Nephron (organoid): ENCODE measurements at regions not wholly inside any gene's neighbourhood (a gene's known extent, or its start where the extent isn't known, plus 50 kb on each side); places are given as distances from the start of the nearest gene placed in this dataset.

Experiments
- H3K27ac Mint-ChIP-seq, 3 experiments: 2 replicates each; pipeline ENCODE4 v1.8.0; 2020; ENCODE audit warnings: mixed read lengths in 3 of 3, mild to moderate bottlenecking in 2 of 3, moderate library complexity in 1 of 3
- H3K27me3 Mint-ChIP-seq: 2 replicates; pipeline ENCODE4 v1.8.0; 2021; ENCODE audit warnings: low read depth, mild to moderate bottlenecking, moderate library complexity, mixed read lengths
- H3K36me3 Mint-ChIP-seq: 2 replicates; pipeline ENCODE4 v1.8.0; 2020; ENCODE audit warnings: low read depth, mixed read lengths
- H3K4me1 Mint-ChIP-seq: 2 replicates; pipeline ENCODE4 v1.8.0; 2020; ENCODE audit warnings: mixed read lengths
- H3K4me3 Mint-ChIP-seq, 3 experiments: 2 replicates each; pipeline ENCODE4 v1.8.0; 2020; ENCODE audit warnings: mild to moderate bottlenecking in 3 of 3, mixed read lengths in 3 of 3, moderate library complexity in 2 of 3
- H3K9me3 Mint-ChIP-seq: 2 replicates; pipeline ENCODE4 v1.8.0; 2020; ENCODE audit warnings: mixed read lengths
- CTCF ChIP-seq, 3 experiments: fragments of 200-600 bp; sonication (generic); IDR thresholded peaks; one replicate each; pipeline ENCODE4 v1.5.0; 2021; ENCODE audit warnings: antibody characterized with exemption in 3 of 3; ENCODE audit not compliant: unreplicated experiment in 3 of 3

- Mint-ChIP-seq H3K4me3 (no peak overlapping the region), H3K27me3 (no peaks in the 10 kb centered on the region), H3K36me3 (no peaks in the 10 kb centered on the region), H3K4me1 (no peaks in the 10 kb centered on the region), H3K27ac (no peak overlapping the region), H3K9me3 (peaks cover 14% of the 10 kb centered on the region)
- no peak for TF ChIP-seq CTCF (IDR thresholded peaks at IDR 0.05; ENCODE audit: unreplicated experiment in 3 of 3)
Measured at GRCh38 chr9:16928179-16928945, 57.9 kb upstream of the BNC2 start.

- peaks cover 17% of the 10 kb centered on the region for H3K9me3 Mint-ChIP-seq
Measured at GRCh38 chr9:16925426-16925825, 55.0 kb upstream of the BNC2 start.

GRCh38 chr9:16924311-16924915, 53.9 kb upstream of the BNC2 start:
- TF ChIP-seq CTCF (IDR thresholded peaks at IDR 0.05; ENCODE audit: unreplicated experiment in 3 of 3), result no peak
- peaks cover 23% of the 10 kb centered on the region for H3K9me3 Mint-ChIP-seq
- no peaks in the 10 kb centered on the region for H3K36me3 Mint-ChIP-seq
- no peaks in the 10 kb centered on the region for H3K4me1 Mint-ChIP-seq
- no peaks in the 10 kb centered on the region for H3K27me3 Mint-ChIP-seq
- no peak overlapping the region for H3K4me3 Mint-ChIP-seq
- H3K27ac Mint-ChIP-seq, result no peak overlapping the region

More at GRCh38 chr9:16925426-16925825, 55.0 kb upstream of the BNC2 start:
- TF ChIP-seq CTCF (IDR thresholded peaks at IDR 0.05; ENCODE audit: unreplicated experiment in 3 of 3), result no peak
- no peaks in the 10 kb centered on the region for H3K27me3 Mint-ChIP-seq
- H3K36me3 Mint-ChIP-seq, result no peaks in the 10 kb centered on the region
- H3K4me3 Mint-ChIP-seq, result no peak overlapping the region
- H3K27ac Mint-ChIP-seq, result no peak overlapping the region
- no peaks in the 10 kb centered on the region for H3K4me1 Mint-ChIP-seq

GRCh38 chr9:16921855-16922254, 51.4 kb upstream of the BNC2 start:
- TF ChIP-seq CTCF (IDR thresholded peaks at IDR 0.05; ENCODE audit: unreplicated experiment in 3 of 3), result no peak
- Mint-ChIP-seq H3K9me3 (peaks cover 30% of the 10 kb centered on the region), H3K4me3 (no peak overlapping the region), H3K27me3 (no peaks in the 10 kb centered on the region), H3K36me3 (no peaks in the 10 kb centered on the region), H3K27ac (no peak overlapping the region), H3K4me1 (no peaks in the 10 kb centered on the region)
